ENCODE measurements at regions not wholly inside any gene's neighbourhood (a gene's known extent, or its start where the extent isn't known, plus 50 kb on each side); places are given as distances from the start of the nearest gene placed in this dataset.
"Not testable (repeated sequence)": the region's sequence is repeated elsewhere in the genome, so short reads cannot be mapped to it uniquely, and the experiment has no call there.

DNA sequence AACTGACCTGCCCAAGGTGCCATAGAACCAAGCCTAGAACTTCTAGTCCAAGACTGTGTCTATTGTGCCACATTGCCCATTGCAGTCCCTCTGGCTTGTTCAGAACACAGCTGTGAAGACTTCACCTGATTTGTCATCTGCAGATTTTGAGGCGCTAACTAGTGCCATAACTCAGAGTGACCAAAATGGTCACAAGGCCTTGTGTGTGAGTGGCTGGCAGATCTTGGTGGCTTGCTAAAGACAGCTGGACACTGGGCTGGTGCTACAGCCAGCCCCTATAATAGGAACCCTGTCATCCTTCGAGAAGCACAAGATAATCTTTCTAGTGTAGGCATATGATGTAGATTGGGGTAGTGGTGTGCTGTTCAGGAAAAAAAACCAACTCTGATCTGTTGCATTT, 63.7 kb upstream of the IFNLR1 start:
- TF ChIP-seq, protein P1, sequence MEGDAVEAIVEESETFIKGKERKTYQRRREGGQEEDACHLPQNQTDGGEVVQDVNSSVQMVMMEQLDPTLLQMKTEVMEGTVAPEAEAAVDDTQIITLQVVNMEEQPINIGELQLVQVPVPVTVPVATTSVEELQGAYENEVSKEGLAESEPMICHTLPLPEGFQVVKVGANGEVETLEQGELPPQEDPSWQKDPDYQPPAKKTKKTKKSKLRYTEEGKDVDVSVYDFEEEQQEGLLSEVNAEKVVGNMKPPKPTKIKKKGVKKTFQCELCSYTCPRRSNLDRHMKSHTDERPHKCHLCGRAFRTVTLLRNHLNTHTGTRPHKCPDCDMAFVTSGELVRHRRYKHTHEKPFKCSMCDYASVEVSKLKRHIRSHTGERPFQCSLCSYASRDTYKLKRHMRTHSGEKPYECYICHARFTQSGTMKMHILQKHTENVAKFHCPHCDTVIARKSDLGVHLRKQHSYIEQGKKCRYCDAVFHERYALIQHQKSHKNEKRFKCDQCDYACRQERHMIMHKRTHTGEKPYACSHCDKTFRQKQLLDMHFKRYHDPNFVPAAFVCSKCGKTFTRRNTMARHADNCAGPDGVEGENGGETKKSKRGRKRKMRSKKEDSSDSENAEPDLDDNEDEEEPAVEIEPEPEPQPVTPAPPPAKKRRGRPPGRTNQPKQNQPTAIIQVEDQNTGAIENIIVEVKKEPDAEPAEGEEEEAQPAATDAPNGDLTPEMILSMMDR (IDR thresholded peaks at IDR 0.05; ENCODE audit: extremely low read depth, insufficient read depth, missing control alignments) = no peak
- in situ Hi-C loops (cut with MboI; ENCODE audit: low pct_unique_long_range_greater_than_20kb, low sequenced_read_pairs, unreplicated experiment) = no loop called here
- DNase-seq (ENCODE audit: low spot score) = no peak

DNA sequence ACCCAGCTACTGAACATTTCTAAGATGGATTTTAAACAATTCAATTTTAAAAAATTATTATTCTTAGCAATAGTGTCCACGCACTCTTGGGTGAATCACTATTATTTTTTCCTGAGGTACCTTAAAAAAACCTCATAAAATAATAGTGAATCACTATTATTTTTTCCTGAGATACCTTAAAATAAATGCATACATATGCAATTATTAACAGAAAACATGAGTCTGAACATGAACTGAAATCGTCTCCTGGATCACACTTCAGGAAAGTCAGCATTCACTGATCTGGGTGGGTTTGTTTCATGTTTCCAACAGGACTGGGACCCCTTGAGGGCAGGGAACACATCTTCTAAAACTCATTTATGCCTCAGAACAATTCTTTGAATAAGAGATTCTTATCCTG, 63.1 kb upstream of the IFNLR1 start:
- in situ Hi-C loops (cut with MboI; ENCODE audit: low pct_unique_long_range_greater_than_20kb, low sequenced_read_pairs, unreplicated experiment) = no loop called here
- no peak for DNase-seq (ENCODE audit: low spot score)
- TF ChIP-seq, protein P1 (IDR thresholded peaks at IDR 0.05; ENCODE audit: extremely low read depth, insufficient read depth, missing control alignments) = no peak

DNA sequence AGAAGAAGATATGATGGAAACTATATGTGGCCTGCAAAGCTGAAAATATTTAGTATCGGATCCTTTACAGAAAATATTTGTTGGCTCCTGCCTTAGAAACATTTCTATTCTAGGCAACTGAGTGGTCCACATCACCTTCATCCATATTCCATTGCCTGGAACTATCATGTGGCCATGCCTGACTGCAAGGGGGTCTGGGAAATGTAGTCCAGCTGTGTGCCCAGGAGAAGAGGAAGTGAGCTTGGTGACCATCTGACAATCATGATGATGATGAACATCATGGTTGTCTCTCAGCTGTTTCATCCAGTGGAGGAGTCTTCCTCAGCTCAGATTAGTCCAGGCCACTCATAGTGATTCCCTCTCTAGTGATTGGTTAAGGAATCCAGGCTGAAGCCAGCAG, 61.8 kb upstream of the IFNLR1 start:
- no peak for DNase-seq (ENCODE audit: low spot score)
- TF ChIP-seq, protein P1 (IDR thresholded peaks at IDR 0.05; ENCODE audit: extremely low read depth, insufficient read depth, missing control alignments) = no peak
- in situ Hi-C loops (cut with MboI; ENCODE audit: low pct_unique_long_range_greater_than_20kb, low sequenced_read_pairs, unreplicated experiment) = no loop called here

DNA sequence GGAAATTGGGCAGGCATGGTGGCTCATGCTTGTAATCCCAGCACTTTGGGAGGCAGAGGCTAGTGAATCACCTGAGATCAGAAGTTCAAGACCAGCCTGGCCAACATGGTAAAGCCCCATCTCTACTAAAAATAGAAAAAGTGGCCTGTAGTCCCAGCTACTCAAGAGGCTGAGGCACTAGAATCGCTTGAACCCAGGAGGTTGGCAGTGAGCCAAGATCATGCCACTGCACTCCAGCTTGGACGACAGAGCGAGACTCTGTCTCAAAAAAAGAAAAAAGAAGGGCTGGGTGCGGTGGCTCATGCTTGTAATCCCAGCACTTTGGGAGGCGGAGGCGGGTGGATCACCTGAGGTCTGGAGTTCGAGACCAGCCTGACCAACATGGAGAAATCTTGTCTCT, 60.2 kb upstream of the IFNLR1 start:
- in situ Hi-C loops (cut with MboI; ENCODE audit: low pct_unique_long_range_greater_than_20kb, low sequenced_read_pairs, unreplicated experiment); DNase-seq (ENCODE audit: low spot score): not testable (repeated sequence)

DNA sequence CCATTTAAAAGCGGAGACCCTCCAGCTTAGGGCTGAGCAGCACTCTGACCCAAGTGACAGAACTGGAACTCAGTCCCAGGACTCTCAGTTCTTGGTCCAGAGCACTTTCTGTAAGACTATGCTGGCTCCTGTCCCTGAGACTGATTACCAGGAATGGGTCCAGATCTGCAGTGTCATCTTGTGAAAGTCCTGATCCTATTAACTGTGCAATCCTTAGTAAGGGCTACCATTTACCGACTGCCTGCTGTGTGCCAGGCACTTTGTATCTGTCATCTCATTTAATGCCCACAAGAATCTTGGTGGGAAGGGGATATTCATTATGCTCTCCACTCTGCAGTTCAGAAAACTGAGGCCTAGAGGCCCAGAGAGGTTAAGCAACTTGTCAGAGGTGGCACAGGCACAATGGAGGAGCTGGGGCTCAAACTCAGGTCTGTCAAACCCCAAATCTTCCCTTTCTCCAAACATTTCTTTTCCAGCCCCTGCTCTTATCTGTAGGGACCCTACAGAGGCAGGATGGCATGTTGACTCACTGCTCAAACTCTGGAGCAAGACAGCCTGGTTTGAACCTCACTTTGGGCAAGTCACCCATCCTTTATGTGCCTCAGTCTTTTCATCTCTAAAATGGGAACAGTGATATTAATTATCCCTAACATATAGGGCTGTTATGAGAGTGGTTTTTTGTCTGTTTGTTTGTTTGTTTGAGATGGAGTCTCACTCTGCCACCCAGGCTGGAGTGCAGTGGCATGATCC, 57.6 kb upstream of the IFNLR1 start:
- in situ Hi-C loops (cut with MboI; ENCODE audit: low pct_unique_long_range_greater_than_20kb, low sequenced_read_pairs, unreplicated experiment) = no loop called here
- TF ChIP-seq, protein P1 (IDR thresholded peaks at IDR 0.05; ENCODE audit: extremely low read depth, insufficient read depth, missing control alignments) = no peak
- DNase-seq (ENCODE audit: low spot score) = no peak

DNA sequence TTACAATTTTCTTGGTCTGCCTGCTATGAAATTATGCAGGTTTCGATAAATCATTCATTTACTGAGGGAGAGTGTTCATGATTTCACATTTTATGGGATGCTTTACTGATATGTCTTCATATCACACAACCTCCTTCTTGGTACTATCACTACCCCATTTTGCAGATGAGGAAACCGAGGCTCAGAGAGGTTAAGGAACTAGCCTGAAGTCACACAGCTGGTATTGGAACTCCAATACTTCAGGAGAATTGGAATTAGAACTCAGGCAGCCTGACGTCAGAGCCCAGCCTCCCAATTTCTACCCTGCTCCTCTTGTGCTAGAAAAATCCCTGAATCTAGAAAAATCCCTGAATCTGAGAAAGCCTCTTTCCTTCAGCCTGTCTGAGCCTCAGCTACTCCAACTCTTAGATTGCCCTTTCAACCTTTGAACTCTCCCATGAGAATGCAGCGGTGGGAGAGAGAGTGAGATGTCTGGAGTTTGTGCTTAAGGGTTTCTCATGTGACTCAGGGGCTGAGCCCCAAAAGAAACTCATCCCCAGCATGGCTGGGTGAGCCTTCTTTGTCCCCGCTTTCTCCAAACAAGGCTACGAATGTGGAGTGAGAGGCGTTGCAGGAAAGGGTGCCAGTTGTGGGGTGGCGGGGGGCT, 50.8 kb upstream of the IFNLR1 start:
- in situ Hi-C loops (cut with MboI; ENCODE audit: low pct_unique_long_range_greater_than_20kb, low sequenced_read_pairs, unreplicated experiment) = no loop called here
- DNase-seq (ENCODE audit: low spot score) = no peak
- TF ChIP-seq, protein P1 (IDR thresholded peaks at IDR 0.05; ENCODE audit: extremely low read depth, insufficient read depth, missing control alignments) = no peak

DNA sequence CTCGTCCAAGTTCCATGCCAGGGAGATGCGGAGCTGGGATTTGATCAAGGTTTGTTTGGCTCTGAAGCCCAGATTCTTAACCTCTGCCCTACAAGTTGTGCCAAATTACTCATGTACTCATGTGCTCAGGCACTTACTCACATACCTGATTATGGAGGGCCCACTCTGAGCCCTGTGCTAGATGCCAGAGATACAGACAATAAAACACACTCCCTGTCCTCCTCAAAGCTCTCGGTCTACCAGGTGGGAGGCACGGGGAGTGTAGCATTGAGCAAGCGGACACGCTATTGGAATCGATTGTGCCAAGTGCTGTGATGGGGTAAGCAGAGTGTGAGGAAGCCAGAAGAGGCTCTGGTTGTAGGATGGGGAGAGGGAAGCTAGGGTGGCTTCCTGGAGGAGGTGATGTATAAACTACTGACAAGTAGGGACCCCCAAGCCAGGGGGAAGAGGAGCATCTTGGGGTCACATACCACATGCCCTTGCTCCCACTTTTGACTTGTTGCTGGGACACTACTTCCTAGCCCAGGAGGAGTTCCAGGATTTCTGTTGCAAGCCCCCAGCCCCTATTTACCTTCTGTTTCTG, 49.8 kb upstream of the IFNLR1 start:
- DNase-seq (ENCODE audit: low spot score) = no peak
- in situ Hi-C loops (cut with MboI; ENCODE audit: low pct_unique_long_range_greater_than_20kb, low sequenced_read_pairs, unreplicated experiment) = no loop called here
- TF ChIP-seq, protein P1 (IDR thresholded peaks at IDR 0.05; ENCODE audit: extremely low read depth, insufficient read depth, missing control alignments) = no peak

Measured in GM13977 (cell line).